HG03135 (cell line): ENCODE measurements at regions not wholly inside any gene's neighbourhood (a gene's known extent, or its start where the extent isn't known, plus 50 kb on each side); places are given as distances from the start of the nearest gene placed in this dataset.
"Not testable (repeated sequence)": the region's sequence is repeated elsewhere in the genome, so short reads cannot be mapped to it uniquely, and the experiment has no call there.

Source experiments
- ATAC-seq: cut with Tn5 transposase; IDR thresholded peaks from one replicate; pipeline ENCODE4 v1.9.1; 2021; ENCODE audit warnings: mild to moderate bottlenecking, moderate library complexity; ENCODE audit not compliant: unreplicated experiment

- ATAC-seq = no peak
Observed at GRCh38 chr7:17554341-17555015, 256.0 kb downstream of the AHR start.

DNA sequence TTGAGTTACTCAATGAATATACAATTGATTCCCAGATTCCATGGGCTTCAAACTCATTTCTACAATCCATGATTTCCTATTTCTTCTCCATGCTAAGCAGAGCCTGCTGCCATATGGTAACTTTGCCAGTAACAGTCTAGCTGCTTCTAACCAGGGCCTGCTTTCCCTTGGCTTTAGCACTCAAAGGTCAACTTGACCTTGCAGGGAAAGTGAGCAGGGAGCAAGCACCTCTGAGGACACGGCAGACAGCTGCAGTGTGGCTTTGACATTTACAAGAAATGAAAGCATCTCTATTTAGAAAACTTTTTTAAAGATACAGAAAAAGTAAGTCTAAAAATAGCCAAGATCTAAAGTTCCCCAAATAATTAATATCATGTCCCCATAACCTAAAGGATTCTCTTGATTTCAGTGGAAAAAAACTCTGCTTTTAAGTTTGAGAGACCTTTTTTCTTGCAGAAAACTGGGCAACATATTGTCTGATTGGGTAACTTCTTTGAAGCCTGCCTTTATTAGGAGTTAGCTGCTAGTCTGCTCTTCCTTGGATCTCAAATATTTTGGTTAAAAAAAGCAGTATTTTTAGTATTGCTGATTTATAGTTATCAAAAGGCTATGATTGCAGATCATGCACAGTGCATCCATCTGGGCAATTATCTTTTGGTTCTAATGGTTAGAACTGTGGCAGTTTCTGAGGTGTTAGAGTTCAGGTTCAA, 257.9 kb downstream of the AHR start:
- no peak for ATAC-seq

GRCh38 chr7:17557251-17557671, 258.8 kb downstream of the AHR start:
- no peak for ATAC-seq

- no peak for ATAC-seq
Observed at GRCh38 chr7:17558135-17558534, 259.7 kb downstream of the AHR start.

DNA sequence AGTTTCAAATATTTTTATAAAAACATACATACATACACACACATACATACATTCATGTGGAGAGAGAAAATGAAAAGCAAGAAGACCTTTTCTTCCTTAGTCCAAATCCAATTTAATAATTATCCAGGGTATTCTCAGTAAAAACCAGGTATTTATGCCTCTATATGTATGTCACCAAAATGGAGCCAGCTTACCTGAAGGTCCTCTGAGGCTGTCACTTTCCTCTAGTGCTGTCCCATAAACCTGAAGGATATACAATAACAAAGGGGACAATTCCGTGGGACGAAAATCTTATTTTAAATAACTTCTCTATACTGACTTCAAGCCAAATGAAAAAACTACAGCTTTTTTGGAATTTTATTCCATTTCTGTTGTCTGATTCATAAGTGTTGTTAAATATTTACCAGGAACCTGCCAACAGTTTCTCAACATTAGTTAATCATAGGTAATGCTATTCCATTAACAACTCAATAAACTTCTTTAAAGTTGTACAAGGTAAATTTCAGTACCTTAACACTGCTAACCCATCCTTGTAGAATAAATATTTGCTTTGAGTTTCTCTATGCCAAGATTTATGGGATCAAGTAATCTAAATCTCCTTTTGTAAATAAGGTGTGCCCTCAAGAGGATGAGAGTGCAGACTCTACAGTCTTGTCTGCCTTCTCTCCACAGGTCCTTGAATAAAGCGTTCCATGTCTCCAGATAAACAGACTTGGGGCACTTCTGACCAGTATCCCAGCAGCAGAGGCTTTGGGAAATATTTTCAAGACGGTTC, 260.3 kb downstream of the AHR start:
- no peak for ATAC-seq

DNA sequence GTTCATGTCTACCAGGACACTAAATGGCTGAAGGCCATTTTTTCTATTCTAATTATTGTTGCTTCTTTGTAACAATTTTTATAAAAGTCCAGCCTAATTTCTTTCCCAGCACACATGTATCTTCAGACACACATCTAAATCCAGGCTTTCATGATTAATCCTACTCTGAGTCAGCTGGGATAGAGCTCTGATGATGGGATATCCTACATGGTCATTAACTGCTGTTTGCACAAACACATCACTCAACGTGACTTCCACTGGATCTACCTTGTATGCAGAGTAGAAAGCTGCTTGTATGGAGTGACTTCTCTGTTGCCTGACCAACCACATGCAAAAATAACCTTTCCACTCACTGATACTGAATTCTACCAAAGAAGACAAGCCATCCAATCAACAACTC, 260.9 kb downstream of the AHR start:
- no peak for ATAC-seq

GRCh38 chr7:17560516-17560915, 262.1 kb downstream of the AHR start:
- ATAC-seq = no peak

- ATAC-seq = no peak
Observed at GRCh38 chr7:17560966-17561365, 262.5 kb downstream of the AHR start.

GRCh38 chr7:17564678-17565212, 266.3 kb downstream of the AHR start:
- ATAC-seq = no peak

- ATAC-seq = no peak
Observed at GRCh38 chr7:17580141-17580540, 281.7 kb downstream of the AHR start.

DNA sequence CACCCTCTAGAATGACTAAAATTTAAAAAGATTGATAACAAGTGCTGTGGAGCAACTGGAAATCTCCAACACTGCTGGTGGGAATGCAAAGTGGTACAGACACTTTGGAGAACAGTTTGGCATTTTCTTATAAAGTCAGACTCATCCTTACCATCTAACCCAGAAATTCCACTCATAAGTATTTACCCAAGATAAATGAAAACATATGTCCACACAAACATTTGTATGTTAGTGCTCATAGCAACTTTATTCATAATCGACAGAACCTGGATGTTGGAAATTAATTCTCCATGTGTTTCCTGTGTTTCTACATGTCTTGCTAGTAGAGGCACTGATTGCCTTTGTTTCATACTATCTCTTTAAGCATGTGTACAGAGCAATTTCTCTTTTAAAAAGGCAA, 282.4 kb downstream of the AHR start:
- no peak for ATAC-seq

- no peak for ATAC-seq
Observed at GRCh38 chr7:17581301-17581700, 282.8 kb downstream of the AHR start.

GRCh38 chr7:17582696-17583095, 284.2 kb downstream of the AHR start:
- ATAC-seq = not testable (repeated sequence)

- no peak for ATAC-seq
Observed at GRCh38 chr7:17583786-17584185, 285.3 kb downstream of the AHR start.

DNA sequence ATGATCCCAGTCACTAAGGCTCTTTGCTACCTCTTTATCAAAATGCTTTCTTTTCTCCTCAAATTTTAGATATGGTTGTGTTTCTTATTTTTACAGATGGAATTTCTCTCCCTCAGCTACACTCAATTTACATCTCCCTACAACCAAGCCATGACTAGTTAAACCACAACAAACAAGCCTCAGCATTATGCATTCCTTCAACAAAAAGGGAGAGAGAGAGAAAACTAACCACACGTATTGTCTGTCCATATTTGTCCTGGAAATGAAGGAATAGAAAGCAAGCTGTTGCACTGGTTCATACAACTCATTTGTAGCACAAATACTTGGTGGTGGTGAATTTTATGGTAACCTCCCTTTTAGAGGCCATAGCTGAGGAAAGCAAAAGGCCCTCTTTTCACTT, 286.4 kb downstream of the AHR start:
- ATAC-seq = no peak

DNA sequence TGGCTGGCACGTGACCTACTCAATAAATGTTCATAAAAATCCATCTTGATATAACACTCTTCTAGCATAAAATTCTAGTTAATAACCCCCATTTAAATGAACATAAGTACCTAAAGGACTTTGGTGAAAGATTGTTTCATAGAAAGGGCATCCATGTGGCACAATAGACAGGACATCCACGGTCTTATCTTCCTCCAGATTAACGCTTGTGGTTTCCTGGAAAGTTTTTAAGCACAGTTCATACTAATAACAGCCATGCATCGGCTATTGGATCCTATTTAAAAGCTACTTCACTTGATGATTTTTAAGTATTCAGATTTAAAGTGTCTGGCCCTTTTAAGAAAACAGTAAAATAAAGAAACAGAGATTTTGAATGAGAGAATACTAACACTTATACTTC, 288.3 kb downstream of the AHR start:
- ATAC-seq = no peak

GRCh38 chr7:17588730-17589129, 290.3 kb downstream of the AHR start:
- ATAC-seq = no peak

- ATAC-seq = no peak
Observed at GRCh38 chr7:17589671-17590070, 291.2 kb downstream of the AHR start.

GRCh38 chr7:17590221-17590620, 291.8 kb downstream of the AHR start:
- ATAC-seq = no peak

- ATAC-seq = no peak
Observed at GRCh38 chr7:17593819-17594419, 295.5 kb downstream of the AHR start.

GRCh38 chr7:17595546-17595945, 297.1 kb downstream of the AHR start:
- no peak for ATAC-seq
